Hepatocyte (in vitro differentiated cells): ENCODE measurements at regions not wholly inside any gene's neighbourhood (a gene's known extent, or its start where the extent isn't known, plus 50 kb on each side); places are given as distances from the start of the nearest gene placed in this dataset.

Experiments used
- DNase-seq: peaks from one replicate; pipeline ENCODE4 v3.0.0-alpha.2; 2016; ENCODE audit warnings: low spot score
- H2AFZ ChIP-seq: fragments of 200-600 bp; sonication (generic); 2 replicates; pipeline ENCODE4 v1.6.0; 2016; ENCODE audit warnings: antibody characterized with exemption, mild to moderate bottlenecking
- H3K27ac ChIP-seq: fragments of 200-600 bp; sonication (generic); 2 replicates; pipeline ENCODE4 v1.5.1; 2016; ENCODE audit warnings: mild to moderate bottlenecking
- H3K27me3 ChIP-seq: fragments of 200-600 bp; sonication (generic); 2 replicates; pipeline ENCODE4 v1.6.1; 2016
- H3K36me3 ChIP-seq: fragments of 200-600 bp; sonication (generic); replicated peaks from 2 replicates; pipeline ENCODE4 v1.5.1; 2016; ENCODE audit warnings: low read depth; ENCODE audit not compliant: insufficient read depth
- H3K4me1 ChIP-seq: fragments of 200-600 bp; sonication (generic); 2 replicates; pipeline ENCODE4 v1.5.1; 2016; ENCODE audit warnings: mild to moderate bottlenecking, moderate library complexity; ENCODE audit not compliant: insufficient read depth
- H3K4me2 ChIP-seq: fragments of 200-600 bp; sonication (generic); 2 replicates; pipeline ENCODE4 v1.6.0; 2016
- H3K4me3 ChIP-seq: fragments of 200-600 bp; sonication (generic); 2 replicates; pipeline ENCODE4 v1.5.1; 2016; ENCODE audit warnings: mild to moderate bottlenecking
- H3K79me2 ChIP-seq: fragments of 200-600 bp; sonication (generic); 2 replicates; pipeline ENCODE4 v1.6.0; 2017; ENCODE audit warnings: mild to moderate bottlenecking
- H3K9me2 ChIP-seq: fragments of 200-600 bp; sonication (generic); replicated peaks from 2 replicates; pipeline ENCODE4 v1.6.0; 2017; ENCODE audit warnings: mild to moderate bottlenecking; ENCODE audit not compliant: insufficient read depth
- H3K9me3 ChIP-seq: fragments of 200-600 bp; sonication (generic); 2 replicates; pipeline ENCODE4 v1.5.1; 2016; ENCODE audit warnings: low read depth, mild to moderate bottlenecking
- H4K20me1 ChIP-seq: fragments of 200-600 bp; sonication (generic); 2 replicates; pipeline ENCODE4 v1.6.0; 2016; ENCODE audit warnings: mild to moderate bottlenecking; ENCODE audit not compliant: insufficient read depth, poor library complexity, severe bottlenecking
- CTCF ChIP-seq: fragments of 200-600 bp; sonication (generic); IDR thresholded peaks from 2 replicates; pipeline ENCODE4 v1.5.1; 2016; ENCODE audit warnings: antibody characterized with exemption, mild to moderate bottlenecking; ENCODE audit not compliant: poor library complexity
- EZH2 ChIP-seq: fragments of 200-600 bp; sonication (generic); IDR thresholded peaks from 2 replicates; pipeline ENCODE4 v1.6.1; 2016; ENCODE audit warnings: antibody characterized with exemption, mild to moderate bottlenecking, borderline replicate concordance
- EZH2phosphoT487 ChIP-seq: fragments of 200-600 bp; sonication (generic); IDR thresholded peaks from one replicate; pipeline ENCODE4 v1.6.1; 2018; ENCODE audit warnings: antibody characterized with exemption, mild to moderate bottlenecking, low read depth, moderate library complexity; ENCODE audit not compliant: unreplicated experiment, severe bottlenecking
- WGBS: methylation state at CpG from one replicate; pipeline ENCODE4 v1.1.6; 2016; ENCODE audit warnings: low lambda C conversion rate; ENCODE audit errors: missing lambda C conversion rate; 5-methylcytosine and 5-hydroxymethylcytosine counted together

GRCh38 chr12:76199808-76200207 is 115.3 kb upstream of the NAP1L1 start:
- TF ChIP-seq CTCF = no peak
- TF ChIP-seq EZH2 = no peak
- TF ChIP-seq EZH2phosphoT487 = no peak
- H3K27me3 ChIP-seq = no peaks in the 10 kb centered on the region
- no peak overlapping the region for H3K4me3 ChIP-seq
- H3K27ac ChIP-seq = no peak overlapping the region
- H3K36me3 ChIP-seq = no peaks in the 10 kb centered on the region
- peak; percentile 25 for DNase-seq
- no peaks in the 10 kb centered on the region for H3K4me1 ChIP-seq
- no peaks in the 10 kb centered on the region for H4K20me1 ChIP-seq
- H2AFZ ChIP-seq = no peak overlapping the region
- no peak overlapping the region for H3K4me2 ChIP-seq
- no peaks in the 10 kb centered on the region for H3K9me2 ChIP-seq
- 71% methylated on average over 2 of the region's 2 CpGs for WGBS
- no peaks in the 10 kb centered on the region for H3K79me2 ChIP-seq
- H3K9me3 ChIP-seq = peaks cover 10% of the 10 kb centered on the region

- Histone ChIP-seq H3K36me3 (no peaks in the 10 kb centered on the region), H3K4me2 (no peak overlapping the region), H3K27ac (no peak overlapping the region), H3K9me3 (peaks cover 10% of the 10 kb centered on the region), H2AFZ (no peak overlapping the region), H3K4me3 (no peak overlapping the region), H3K9me2 (no peaks in the 10 kb centered on the region), H3K79me2 (no peaks in the 10 kb centered on the region), H4K20me1 (no peaks in the 10 kb centered on the region), H3K27me3 (no peaks in the 10 kb centered on the region), H3K4me1 (no peaks in the 10 kb centered on the region)
- no peak for DNase-seq
- 84% methylated on average over 1 of the region's 1 CpG for WGBS
- TF ChIP-seq CTCF (no peak), EZH2phosphoT487 (no peak), EZH2 (no peak)
These were observed 114.4 kb upstream of the NAP1L1 start for GRCh38 chr12:76198839-76199238.

GRCh38 chr12:76197283-76197682 is 112.8 kb upstream of the NAP1L1 start:
- Histone ChIP-seq H3K36me3 (no peaks in the 10 kb centered on the region), H3K4me2 (no peak overlapping the region), H3K4me3 (no peak overlapping the region), H2AFZ (no peak overlapping the region), H3K27me3 (no peaks in the 10 kb centered on the region), H3K9me2 (no peaks in the 10 kb centered on the region), H3K9me3 (peaks cover 10% of the 10 kb centered on the region), H3K4me1 (no peaks in the 10 kb centered on the region), H3K27ac (no peak overlapping the region), H3K79me2 (no peaks in the 10 kb centered on the region), H4K20me1 (no peaks in the 10 kb centered on the region)
- no peak for DNase-seq
- WGBS = 83% methylated on average over 5 of the region's 5 CpGs
- TF ChIP-seq EZH2 (no peak), EZH2phosphoT487 (no peak), CTCF (no peak)

DNA sequence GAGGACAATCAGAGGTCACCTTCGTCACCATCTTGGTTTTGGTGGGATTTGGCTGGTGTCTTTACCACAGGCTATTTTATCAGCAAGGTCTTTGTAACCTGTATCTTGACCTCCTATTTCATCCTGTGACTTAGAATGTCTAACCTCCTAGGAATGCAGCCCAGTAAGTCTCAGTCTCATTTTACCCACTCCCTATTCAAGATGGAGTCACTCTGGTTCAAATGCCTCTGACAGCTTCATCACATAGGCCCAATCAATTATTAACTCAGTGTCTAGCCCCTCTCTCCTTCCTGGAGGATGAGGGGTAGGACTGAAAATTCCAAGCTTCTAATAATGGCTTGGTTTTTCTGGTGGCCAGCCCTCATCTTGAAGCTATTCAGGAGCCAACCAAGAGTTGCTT is 111.4 kb upstream of the NAP1L1 start:
- Histone ChIP-seq H3K9me2 (no peaks in the 10 kb centered on the region), H3K27me3 (no peaks in the 10 kb centered on the region), H3K27ac (no peak overlapping the region), H3K4me2 (no peak overlapping the region), H2AFZ (no peak overlapping the region), H3K9me3 (peaks cover 10% of the 10 kb centered on the region), H3K36me3 (no peaks in the 10 kb centered on the region), H3K4me1 (no peaks in the 10 kb centered on the region), H4K20me1 (no peaks in the 10 kb centered on the region), H3K4me3 (no peak overlapping the region), H3K79me2 (no peaks in the 10 kb centered on the region)
- 77% methylated on average over 1 of the region's 1 CpG for WGBS
- TF ChIP-seq EZH2 = no peak
- TF ChIP-seq CTCF = no peak
- no peak for TF ChIP-seq EZH2phosphoT487
- no peak for DNase-seq
